Renal cortex interstitium (tissue), 11 donors: ENCODE measurements at regions not wholly inside any gene's neighbourhood (a gene's known extent, or its start where the extent isn't known, plus 50 kb on each side); places are given as distances from the start of the nearest gene placed in this dataset.

Experiments
- DNase-seq, 11 donors: peaks; one replicate each; pipeline ENCODE4 v3.0.0-alpha.2; 2013; ENCODE audit warnings: low read depth in 9 of 11, low spot score in 4 of 11; ENCODE audit errors: extremely low read depth in 1 of 11

DNA sequence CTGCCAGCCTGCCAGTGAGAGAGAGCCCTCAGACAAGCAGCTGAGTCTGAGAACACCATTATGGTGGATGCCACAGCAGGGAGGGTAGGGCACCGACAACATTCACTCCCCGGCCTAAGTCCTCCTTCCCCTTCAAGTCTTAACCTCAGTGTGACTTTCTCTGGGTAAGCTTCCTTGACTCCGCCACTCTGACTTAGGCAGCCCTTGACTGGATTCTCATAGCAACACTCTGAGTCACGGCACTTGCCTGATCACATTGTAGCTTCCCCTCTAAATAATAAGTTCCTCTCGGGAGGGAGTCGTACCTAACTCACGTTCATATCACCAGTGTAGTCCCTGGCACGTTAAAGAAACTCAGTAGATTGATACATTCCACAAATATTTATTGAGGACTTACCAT, 180.5 kb downstream of the FOXB1 start:
- DNase-seq = no peak

DNA sequence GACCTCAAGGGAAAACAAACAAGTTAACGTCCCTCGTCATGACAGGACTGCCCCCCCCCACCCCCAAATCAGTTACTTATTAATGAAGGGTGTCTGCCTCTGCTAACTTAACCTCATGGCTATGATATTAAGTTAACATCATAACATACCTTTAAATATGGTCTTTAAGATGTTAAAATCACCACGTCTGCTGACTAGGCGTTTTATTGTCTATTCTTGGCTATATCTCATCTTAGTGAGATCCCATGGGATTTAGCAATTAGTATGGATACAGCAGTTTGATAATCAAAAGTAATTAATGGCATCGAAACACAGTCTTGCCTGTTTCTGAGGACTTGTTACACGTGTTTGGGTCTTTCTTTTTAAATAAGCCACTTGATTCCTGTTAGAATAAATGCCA, 186.9 kb downstream of the FOXB1 start:
- no peak for DNase-seq

DNA sequence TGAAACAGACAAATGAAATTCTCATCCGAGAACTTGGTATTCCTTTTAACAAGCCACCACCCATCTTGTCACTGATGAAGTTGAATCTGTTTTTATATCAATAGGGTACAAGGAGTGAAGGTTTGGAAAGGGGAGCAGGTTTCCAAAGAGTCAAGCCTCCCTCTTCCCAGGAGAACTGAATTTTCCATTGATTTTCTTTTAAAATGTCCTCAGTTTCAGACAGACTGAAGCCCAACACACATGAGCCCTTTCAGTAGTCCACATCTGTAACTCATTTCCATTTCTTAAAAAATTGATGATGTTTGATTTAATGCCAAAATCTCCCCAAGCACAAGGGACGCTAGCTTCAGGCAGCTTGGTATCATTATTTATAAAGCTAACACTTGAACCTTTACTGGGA, 187.7 kb downstream of the FOXB1 start:
- no peak for DNase-seq

GRCh38 chr15:60195611-60196010, 191.5 kb downstream of the FOXB1 start:
- DNase-seq = no peak

- no peak for DNase-seq
Observed at GRCh38 chr15:60204131-60204885, 193.5 kb downstream of the ANXA2 start.

DNA sequence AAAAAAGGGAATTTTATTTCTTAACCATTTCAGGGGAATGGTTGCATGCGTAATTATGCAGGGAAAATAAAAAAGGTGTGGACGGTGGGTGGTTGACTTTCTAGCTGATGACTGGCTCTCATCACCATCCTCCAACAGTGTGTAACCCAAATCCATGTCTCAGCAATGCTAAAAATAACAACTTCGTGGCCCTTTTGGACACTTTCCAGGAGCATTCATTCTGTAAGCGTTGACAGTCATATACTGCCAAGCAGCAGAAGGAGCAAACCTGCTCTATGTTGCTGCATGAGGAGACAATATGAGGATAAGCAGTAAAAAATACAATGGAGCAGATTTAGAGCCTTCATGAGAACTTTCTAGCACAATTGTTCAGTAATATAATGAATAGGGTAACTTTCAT, 189.1 kb downstream of the ANXA2 start:
- DNase-seq = no peak

- DNase-seq = no peak
Observed at GRCh38 chr15:60212536-60212935, 185.2 kb downstream of the ANXA2 start.

DNA sequence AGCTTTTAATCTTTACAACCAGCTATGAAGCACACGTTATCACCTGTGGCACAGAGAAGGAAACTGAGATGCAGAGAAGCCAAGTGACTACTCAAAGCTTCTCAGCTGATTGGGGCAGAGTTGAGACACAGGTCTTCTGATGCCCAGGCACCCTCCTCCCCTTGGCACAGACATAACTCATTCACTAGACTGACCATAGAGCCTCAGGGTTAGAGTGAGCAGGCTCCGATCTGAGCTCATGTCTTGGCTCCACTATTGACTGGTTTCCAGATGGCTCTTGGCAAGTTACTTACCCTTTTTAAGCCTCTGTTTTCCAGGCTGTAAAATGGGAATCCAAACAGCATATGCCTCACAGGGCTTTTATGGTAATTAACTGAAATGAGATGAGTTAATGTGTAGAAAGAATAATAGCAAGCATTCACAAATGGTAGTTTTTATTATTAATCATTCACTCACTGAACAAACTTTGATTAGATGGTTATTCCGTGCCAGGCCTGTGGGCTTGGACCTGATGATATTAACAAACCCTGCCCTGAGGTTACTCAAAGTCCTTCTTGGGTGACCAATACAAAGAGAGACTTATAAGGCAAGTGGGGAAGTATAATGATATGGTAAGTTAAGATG, 184.3 kb downstream of the ANXA2 start:
- DNase-seq = no peak

DNA sequence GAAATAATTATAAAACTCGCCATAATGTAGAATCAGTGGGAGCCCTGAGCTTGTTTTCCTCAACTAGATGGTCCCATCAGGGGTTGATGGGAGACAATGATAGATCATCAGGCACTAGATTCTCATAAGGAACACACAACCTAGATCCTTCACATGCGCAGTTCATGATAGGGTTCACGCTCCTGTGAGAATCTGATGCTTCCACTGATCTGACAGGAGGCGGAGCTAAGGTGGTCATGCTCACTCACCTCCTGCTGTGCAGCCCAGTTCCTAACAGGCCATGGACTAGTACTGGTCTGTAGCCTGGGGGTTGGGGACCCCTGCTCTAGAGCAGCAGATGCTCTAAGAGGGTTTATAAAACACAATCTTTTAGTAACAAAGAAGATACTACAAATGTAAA, 183.6 kb downstream of the ANXA2 start:
- DNase-seq = no peak

DNA sequence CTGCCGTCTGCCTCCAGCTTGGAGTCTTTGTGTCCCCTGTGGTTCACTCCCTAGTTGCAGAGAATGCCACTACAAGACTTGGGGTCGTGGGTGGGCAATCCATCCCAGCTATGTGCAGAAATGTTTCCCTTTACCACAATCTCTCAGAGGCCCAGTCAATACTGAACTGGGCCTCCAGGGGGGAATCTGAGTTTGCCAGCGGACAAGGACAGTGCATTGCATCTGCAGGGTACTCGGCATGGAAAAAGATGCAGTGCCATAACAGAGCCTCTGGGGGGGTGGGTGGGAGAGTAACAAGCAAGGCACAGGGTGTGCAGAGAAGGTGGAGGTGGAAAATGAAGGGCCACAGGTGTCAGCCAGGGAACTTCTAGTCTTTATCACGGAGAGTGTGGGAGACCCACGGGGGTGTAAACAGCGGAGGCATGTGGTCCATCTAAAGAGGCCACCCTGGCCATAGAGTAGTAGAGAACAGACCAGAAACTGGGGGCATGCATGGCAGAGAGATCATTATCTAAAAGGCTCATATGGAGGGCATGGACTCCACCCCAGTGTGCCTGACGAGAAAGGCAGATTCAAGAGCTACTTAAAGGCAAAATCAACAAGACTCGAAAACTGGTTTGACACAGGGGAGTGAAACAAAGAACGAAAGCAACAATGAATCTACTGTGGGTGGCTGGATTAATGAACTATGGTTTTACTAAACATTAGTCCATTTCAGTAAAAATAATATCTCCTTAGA, 182.4 kb downstream of the ANXA2 start:
- DNase-seq = no peak

GRCh38 chr15:60217161-60217560, 180.6 kb downstream of the ANXA2 start:
- no peak for DNase-seq

DNA sequence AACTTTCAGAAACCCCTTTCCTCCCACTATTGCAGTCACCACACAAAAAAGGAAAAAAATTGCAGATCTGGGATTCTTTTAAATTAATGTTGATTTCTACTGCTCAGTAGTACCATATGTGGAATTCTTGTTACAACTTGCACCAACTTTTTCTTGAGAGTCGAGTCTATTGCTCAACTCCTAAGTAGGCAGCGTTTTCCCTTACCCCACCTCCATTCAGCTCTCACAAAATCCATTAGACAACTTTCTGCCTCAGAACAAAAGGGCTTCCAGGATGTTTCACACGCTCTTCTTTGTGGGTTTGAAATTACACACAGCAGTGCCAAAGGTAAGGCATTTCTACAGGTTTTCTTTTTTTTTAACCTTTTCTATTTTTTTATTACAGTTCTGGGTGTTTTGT, 179.5 kb downstream of the ANXA2 start:
- DNase-seq = no peak

- DNase-seq = no peak
Observed at GRCh38 chr15:60219866-60220265, 177.9 kb downstream of the ANXA2 start.

- DNase-seq = no peak
Observed at GRCh38 chr15:60221356-60221755, 176.4 kb downstream of the ANXA2 start.

DNA sequence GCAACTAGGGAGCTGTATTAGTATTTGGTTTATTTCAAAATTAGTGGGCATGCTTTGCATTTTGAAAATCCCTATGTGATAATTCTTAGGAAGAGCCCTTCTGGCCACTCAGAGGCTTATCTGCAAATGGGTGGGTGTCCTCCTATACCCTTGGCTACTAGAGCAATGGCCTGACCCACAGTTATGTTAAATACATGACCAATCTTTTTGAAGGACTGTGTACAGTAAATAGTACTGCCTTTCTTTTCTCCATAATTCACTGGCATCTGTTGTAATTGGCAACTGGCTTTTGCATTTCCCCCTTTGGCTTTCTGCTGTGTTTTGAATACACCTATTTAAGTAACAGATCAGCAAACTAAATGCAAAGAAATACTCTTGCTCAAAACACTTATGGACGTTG, 175.4 kb downstream of the ANXA2 start:
- DNase-seq = no peak

DNA sequence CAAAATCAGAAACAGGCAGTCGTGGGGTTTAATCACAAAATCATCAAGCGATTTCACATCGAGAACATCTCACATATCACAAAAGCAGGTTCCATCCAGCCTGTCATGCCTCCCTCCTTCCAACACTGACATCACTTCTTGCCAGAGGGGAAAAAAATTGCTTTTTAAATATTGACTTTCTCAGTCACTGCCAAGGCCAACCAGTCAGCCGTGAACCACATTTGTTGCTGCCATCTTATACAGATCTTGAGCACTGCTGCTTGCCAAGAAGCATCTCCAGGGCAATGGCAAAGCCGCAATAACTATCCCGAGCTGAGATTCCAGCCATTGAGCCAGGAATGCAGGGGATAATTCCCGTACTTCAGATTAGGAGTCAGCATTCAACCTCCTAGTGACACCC, 174.6 kb downstream of the ANXA2 start:
- DNase-seq = no peak

DNA sequence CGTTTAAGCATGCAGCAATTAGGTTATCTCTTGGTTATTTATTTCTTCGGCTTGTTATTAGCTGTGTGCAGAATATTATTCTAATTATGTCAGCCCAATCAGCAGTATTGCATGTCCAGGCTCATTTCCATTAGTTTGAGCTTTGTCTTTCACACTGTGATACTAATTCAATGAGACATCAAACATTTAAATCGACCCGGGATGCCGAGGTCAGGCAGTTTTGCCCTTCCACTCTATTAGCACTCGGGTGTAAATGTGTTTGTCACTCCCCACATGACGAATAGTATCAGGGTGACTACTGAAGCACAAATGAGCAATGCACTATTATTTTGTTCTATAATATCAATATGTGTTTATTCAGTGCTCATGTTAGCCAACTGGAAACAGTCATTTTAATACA, 170.9 kb downstream of the ANXA2 start:
- DNase-seq = no peak

DNA sequence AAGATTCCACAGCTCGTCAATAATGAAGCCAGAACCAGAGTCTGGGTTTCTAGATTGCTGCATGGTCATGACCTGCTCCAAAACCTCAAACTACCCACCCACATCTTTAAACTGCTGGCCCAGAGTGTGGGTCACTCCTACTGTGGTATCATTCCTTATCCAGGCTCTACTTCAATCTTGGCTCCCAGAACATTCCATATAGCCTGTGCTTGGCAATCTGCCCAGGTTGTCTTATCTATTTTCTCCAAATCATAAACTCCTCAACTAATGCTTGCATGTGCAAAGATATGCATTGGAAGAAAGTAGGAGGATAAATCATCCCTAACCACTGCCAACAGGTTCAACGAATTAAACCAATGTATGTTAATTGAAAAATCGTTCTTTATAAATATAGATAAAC, 169.7 kb downstream of the ANXA2 start:
- DNase-seq = no peak

DNA sequence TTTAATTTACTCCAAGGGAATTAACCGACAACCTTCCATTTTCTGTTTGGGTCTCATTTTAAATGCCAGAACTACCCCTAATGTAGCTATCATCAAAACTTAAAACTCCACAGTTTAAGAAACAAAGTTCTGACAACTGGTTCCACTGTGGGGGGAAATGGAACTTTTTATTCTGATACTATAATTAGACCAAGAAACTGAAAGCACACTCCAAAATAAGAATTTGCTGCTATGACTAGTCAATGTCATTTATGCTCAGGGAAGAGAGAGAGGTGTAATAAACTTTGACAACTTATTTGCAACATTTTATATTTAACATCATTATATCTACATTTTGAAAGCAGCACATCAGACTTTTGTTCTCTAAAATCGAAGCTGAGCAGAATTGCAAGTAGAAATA, 169.2 kb downstream of the ANXA2 start:
- no peak for DNase-seq

DNA sequence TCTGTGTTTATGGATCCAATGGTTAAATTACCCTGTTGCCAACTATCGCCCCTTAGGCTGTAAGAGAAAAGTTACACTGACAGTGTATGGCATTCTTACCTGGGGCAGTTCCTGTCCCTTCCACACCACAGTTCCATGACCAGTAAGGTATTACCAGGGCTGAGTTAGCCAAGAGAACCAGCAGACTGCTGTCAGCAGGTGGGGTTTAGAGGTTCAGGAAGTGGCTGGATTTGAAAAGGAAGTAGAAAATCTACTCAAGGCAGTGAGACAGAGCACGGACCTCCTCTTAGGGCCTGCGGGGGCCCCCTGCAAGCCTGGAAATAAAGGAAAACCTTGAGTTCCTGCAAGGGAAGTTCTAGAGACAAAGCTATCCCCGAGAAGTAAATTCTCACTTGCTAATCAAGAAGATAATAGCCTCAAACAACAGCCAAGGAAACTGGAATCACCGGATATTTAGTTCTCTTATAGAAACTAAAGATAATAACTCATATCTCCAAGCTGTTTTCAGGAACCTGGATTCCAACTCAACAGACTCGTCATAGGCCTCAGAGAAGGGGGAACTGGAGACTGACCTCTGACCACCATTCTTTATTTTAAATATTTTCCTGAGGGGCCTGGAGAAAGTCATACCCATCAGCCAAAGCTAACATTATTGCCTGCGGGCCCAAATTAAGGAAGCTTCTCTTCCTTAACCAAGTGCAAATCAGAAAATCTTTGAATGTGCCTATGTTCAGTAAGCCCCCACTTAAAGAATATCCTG, 161.7 kb downstream of the ANXA2 start:
- DNase-seq = no peak
